ENCODE measurements at regions not wholly inside any gene's neighbourhood (a gene's known extent, or its start where the extent isn't known, plus 50 kb on each side); places are given as distances from the start of the nearest gene placed in this dataset.

DNA sequence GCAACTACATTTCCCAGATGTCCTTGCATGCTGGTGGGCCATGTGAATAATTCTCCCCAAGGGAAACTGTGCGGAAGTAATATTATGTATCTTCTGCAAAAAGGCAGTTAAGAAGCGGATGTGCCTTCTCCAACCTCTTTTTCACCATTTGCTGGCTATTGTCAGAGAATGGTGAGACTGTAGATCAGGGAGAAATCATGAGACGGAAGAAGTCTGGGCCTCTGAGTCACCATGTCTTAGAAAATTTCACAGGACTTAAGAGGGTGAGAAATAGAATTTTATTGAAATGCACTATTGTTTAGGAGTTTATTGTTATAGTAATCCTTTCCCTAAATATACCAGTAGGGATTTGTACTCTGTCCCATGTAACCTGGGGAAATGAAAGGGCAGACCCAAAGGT lies 298.7 kb upstream of the ZC3H12C start:
- TF ChIP-seq, protein P1, sequence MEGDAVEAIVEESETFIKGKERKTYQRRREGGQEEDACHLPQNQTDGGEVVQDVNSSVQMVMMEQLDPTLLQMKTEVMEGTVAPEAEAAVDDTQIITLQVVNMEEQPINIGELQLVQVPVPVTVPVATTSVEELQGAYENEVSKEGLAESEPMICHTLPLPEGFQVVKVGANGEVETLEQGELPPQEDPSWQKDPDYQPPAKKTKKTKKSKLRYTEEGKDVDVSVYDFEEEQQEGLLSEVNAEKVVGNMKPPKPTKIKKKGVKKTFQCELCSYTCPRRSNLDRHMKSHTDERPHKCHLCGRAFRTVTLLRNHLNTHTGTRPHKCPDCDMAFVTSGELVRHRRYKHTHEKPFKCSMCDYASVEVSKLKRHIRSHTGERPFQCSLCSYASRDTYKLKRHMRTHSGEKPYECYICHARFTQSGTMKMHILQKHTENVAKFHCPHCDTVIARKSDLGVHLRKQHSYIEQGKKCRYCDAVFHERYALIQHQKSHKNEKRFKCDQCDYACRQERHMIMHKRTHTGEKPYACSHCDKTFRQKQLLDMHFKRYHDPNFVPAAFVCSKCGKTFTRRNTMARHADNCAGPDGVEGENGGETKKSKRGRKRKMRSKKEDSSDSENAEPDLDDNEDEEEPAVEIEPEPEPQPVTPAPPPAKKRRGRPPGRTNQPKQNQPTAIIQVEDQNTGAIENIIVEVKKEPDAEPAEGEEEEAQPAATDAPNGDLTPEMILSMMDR (IDR thresholded peaks at IDR 0.05), result no peak
- TF ChIP-seq POLR2AphosphoS5 (IDR thresholded peaks at IDR 0.05), result no peak
- TF ChIP-seq POLR2A (IDR thresholded peaks at IDR 0.05), result no peak
